ENCODE measurements at regions not wholly inside any gene's neighbourhood (a gene's known extent, or its start where the extent isn't known, plus 50 kb on each side); places are given as distances from the start of the nearest gene placed in this dataset.

GRCh38 chr20:50294164-50295088, 103.8 kb downstream of the CEBPB start (continued):
- TF ChIP-seq SAP30 (IDR thresholded peaks at IDR 0.05; ENCODE audit: borderline replicate concordance, insufficient read depth, low read depth, low read length, poor library complexity, severe bottlenecking) (no peak), ZNF592 (IDR thresholded peaks at IDR 0.05) (0 out of 2 replicates have a peak, but pooled peaks have one; percentile 14), SP2 (IDR thresholded peaks at IDR 0.05; ENCODE audit: extremely low read depth, low read depth, low read length, poor library complexity, severe bottlenecking) (no peak), SIN3A (IDR thresholded peaks at IDR 0.05; ENCODE audit: borderline replicate concordance in 2 of 2, control insufficient read depth in 1 of 2, low read depth in 2 of 2, low read length in 2 of 2) (no peak), DIDO1 (tag; IDR thresholded peaks at IDR 0.05; ENCODE audit: low read depth) (no peak), DACH1 (IDR thresholded peaks at IDR 0.05; ENCODE audit: partially characterized antibody) (no peak), RBM17 (IDR thresholded peaks at IDR 0.05; ENCODE audit: borderline replicate concordance, low read depth, low read length) (no peak), ZNF253 (CRISPR knock-in tag; conservative IDR thresholded peaks at IDR 0.05) (no peak), U2AF2 (optimal IDR thresholded peaks at IDR 0.05; ENCODE audit: low read depth, low read length) (no peak), ILK (tag; IDR thresholded peaks at IDR 0.05; ENCODE audit: borderline replicate concordance, low read depth) (no peak), DLX4 (CRISPR knock-in tag; IDR thresholded peaks at IDR 0.05) (no peak), CTCFL (IDR thresholded peaks at IDR 0.05; ENCODE audit: borderline replicate concordance, insufficient read depth, low read depth, low read length, poor library complexity, severe bottlenecking) (no peak), ADNP (tag; IDR thresholded peaks at IDR 0.05) (peak; percentile 92), ATF6 (CRISPR knock-in tag; IDR thresholded peaks at IDR 0.05) (no peak), ZBTB8A (IDR thresholded peaks at IDR 0.05; ENCODE audit: partially characterized antibody) (no peak), BCOR (IDR thresholded peaks at IDR 0.05) (peak; percentile 95), SAFB2 (IDR thresholded peaks at IDR 0.05; ENCODE audit: borderline replicate concordance, low read depth, low read length, severe bottlenecking) (no peak)

Data from K562 (cell line).